KMS-11 (cell line): ENCODE measurements at regions not wholly inside any gene's neighbourhood (a gene's known extent, or its start where the extent isn't known, plus 50 kb on each side); places are given as distances from the start of the nearest gene placed in this dataset.
"Not testable (repeated sequence)": the region's sequence is repeated elsewhere in the genome, so short reads cannot be mapped to it uniquely, and the experiment has no call there.

ENCODE experiments used
- H2AFZ ChIP-seq: fragments of 200-600 bp; sonication (generic); 2 replicates; pipeline ENCODE4 v1.6.1; 2016; ENCODE audit warnings: antibody characterized with exemption, mixed run types, low read depth
- H3K27ac ChIP-seq: fragments of 200-600 bp; sonication (generic); 2 replicates; pipeline ENCODE4 v1.6.1; 2016; ENCODE audit warnings: mild to moderate bottlenecking, mixed run types
- H3K27me3 ChIP-seq: fragments of 200-600 bp; sonication (generic); 2 replicates; pipeline ENCODE4 v1.6.1; 2017; ENCODE audit warnings: mild to moderate bottlenecking, low read depth, mixed run types, moderate library complexity; ENCODE audit not compliant: insufficient read depth
- H3K36me3 ChIP-seq: fragments of 200-600 bp; sonication (generic); 2 replicates; pipeline ENCODE4 v1.6.1; 2017; ENCODE audit warnings: mild to moderate bottlenecking, mixed run types; ENCODE audit not compliant: insufficient read depth
- H3K4me1 ChIP-seq: fragments of 200-600 bp; sonication (generic); 2 replicates; pipeline ENCODE4 v1.6.1; 2016; ENCODE audit warnings: mild to moderate bottlenecking, low read depth, mixed run types; ENCODE audit not compliant: poor library complexity, severe bottlenecking
- H3K4me2 ChIP-seq: fragments of 200-600 bp; sonication (generic); 2 replicates; pipeline ENCODE4 v1.7.0; 2016; ENCODE audit warnings: mild to moderate bottlenecking, mixed run types
- H3K4me3 ChIP-seq: fragments of 200-600 bp; sonication (generic); IDR thresholded peaks from 2 replicates; pipeline ENCODE4 v1.6.1; 2017; ENCODE audit warnings: low read depth, low read length, mixed read lengths; ENCODE audit not compliant: insufficient read depth
- H3K79me2 ChIP-seq: fragments of 200-600 bp; sonication (generic); 2 replicates; pipeline ENCODE4 v1.6.1; 2016; ENCODE audit warnings: low read depth, mixed run types; ENCODE audit not compliant: insufficient read depth
- H3K9ac ChIP-seq: fragments of 200-600 bp; sonication (generic); 2 replicates; pipeline ENCODE4 v1.6.1; 2016; ENCODE audit warnings: mild to moderate bottlenecking, mixed run types
- H4K20me1 ChIP-seq: fragments of 200-600 bp; sonication (generic); 2 replicates; pipeline ENCODE4 v1.6.1; 2016; ENCODE audit warnings: mild to moderate bottlenecking, mixed run types; ENCODE audit not compliant: insufficient read depth
- TF ChIP-seq, protein P1 (sequence below): fragments of 200-600 bp; sonication (generic); conservative IDR thresholded peaks from 2 replicates; pipeline ENCODE4 v1.6.1; 2017; ENCODE audit warnings: low read depth, mild to moderate bottlenecking, antibody characterized with exemption, low read length, moderate library complexity, mixed read lengths

GRCh38 chr2:114123925-114124324 lies 234.0 kb downstream of the ACTR3 start:
- Histone ChIP-seq H3K27ac (no peak overlapping the region), H3K4me3 (no peak overlapping the region), H4K20me1 (no peaks in the 10 kb centered on the region), H2AFZ (no peak overlapping the region), H3K79me2 (no peaks in the 10 kb centered on the region), H3K4me2 (no peak overlapping the region), H3K27me3 (no peaks in the 10 kb centered on the region), H3K36me3 (no peaks in the 10 kb centered on the region), H3K4me1 (no peaks in the 10 kb centered on the region), H3K9ac (no peak overlapping the region)
- TF ChIP-seq, protein P1, sequence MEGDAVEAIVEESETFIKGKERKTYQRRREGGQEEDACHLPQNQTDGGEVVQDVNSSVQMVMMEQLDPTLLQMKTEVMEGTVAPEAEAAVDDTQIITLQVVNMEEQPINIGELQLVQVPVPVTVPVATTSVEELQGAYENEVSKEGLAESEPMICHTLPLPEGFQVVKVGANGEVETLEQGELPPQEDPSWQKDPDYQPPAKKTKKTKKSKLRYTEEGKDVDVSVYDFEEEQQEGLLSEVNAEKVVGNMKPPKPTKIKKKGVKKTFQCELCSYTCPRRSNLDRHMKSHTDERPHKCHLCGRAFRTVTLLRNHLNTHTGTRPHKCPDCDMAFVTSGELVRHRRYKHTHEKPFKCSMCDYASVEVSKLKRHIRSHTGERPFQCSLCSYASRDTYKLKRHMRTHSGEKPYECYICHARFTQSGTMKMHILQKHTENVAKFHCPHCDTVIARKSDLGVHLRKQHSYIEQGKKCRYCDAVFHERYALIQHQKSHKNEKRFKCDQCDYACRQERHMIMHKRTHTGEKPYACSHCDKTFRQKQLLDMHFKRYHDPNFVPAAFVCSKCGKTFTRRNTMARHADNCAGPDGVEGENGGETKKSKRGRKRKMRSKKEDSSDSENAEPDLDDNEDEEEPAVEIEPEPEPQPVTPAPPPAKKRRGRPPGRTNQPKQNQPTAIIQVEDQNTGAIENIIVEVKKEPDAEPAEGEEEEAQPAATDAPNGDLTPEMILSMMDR, result no peak

DNA sequence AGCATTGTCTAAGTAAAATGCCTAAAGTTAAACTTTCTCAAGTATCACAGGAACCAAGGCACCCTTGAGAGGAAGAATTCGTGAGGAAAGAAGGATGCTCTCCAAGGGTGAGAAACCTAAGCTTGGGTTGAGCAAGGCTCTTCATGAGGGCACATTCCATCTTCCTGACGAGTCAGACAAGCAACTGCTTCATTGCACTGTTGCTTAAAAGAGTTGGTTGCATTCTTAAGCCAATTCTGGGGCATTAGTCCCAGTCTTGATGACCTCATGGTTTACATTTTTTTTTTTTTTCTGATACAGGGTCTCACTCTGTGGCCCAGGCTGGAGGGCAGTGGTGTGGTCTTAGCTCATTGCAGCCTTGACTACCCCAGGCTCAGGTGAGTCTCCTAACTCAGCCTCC lies 237.5 kb downstream of the ACTR3 start:
- TF ChIP-seq, protein P1, result no peak
- Histone ChIP-seq H3K27ac (no peak overlapping the region), H3K4me3 (no peak overlapping the region), H3K79me2 (no peaks in the 10 kb centered on the region), H4K20me1 (no peaks in the 10 kb centered on the region), H2AFZ (no peak overlapping the region), H3K4me2 (no peak overlapping the region), H3K36me3 (no peaks in the 10 kb centered on the region), H3K27me3 (no peaks in the 10 kb centered on the region), H3K9ac (no peak overlapping the region), H3K4me1 (no peaks in the 10 kb centered on the region)

DNA sequence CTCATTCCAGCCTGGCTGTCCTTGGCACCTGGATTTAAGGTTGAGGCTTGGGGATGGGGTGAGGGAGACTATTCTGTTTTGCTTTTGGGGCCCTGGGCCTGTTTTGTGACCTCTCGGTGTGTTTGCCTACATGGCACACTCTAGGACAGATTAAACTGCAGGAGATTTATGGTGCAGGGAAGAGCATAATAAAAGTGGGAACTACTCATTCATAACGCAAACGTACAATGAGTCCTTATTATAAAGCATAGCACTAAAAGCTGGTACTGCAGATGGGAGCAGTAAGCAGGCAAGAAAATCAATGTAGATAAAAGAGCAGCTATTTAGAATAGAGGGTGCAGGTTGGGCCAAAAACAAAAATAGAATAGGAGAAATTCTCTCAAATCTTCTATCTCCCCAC lies 238.4 kb downstream of the ACTR3 start:
- no peaks in the 10 kb centered on the region for H3K36me3 ChIP-seq
- H3K4me1 ChIP-seq, result no peaks in the 10 kb centered on the region
- no peaks in the 10 kb centered on the region for H3K79me2 ChIP-seq
- H2AFZ ChIP-seq, result no peak overlapping the region
- H3K27me3 ChIP-seq, result no peaks in the 10 kb centered on the region
- no peaks in the 10 kb centered on the region for H4K20me1 ChIP-seq
- TF ChIP-seq, protein P1, result no peak
- H3K4me2 ChIP-seq, result no peak overlapping the region
- H3K4me3 ChIP-seq, result no peak overlapping the region
- H3K27ac ChIP-seq, result no peak overlapping the region
- no peak overlapping the region for H3K9ac ChIP-seq

DNA sequence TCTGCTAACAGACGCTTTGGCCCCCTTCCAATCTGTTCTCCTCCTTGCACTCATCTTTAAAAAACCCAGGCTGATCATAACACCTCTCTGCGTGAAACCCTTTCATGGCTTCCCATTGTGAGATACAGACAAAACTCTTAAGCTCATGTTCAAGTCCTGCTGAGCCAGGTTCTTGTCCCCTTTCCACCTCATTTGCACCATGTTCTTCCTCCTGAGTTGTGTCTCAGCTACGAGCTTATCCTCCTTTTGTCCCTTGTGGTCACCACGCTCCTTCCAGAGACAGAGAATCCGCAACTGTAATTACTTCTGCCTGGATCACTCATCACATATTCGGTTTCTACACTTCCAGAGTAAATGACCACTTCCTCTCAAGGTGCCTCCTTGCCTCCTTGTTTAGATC lies 238.8 kb downstream of the ACTR3 start:
- H3K36me3 ChIP-seq, result no peaks in the 10 kb centered on the region
- no peak overlapping the region for H2AFZ ChIP-seq
- no peaks in the 10 kb centered on the region for H4K20me1 ChIP-seq
- no peaks in the 10 kb centered on the region for H3K79me2 ChIP-seq
- no peak overlapping the region for H3K27ac ChIP-seq
- TF ChIP-seq, protein P1, result no peak
- no peaks in the 10 kb centered on the region for H3K4me1 ChIP-seq
- no peak overlapping the region for H3K9ac ChIP-seq
- H3K27me3 ChIP-seq, result no peaks in the 10 kb centered on the region
- H3K4me2 ChIP-seq, result no peak overlapping the region
- no peak overlapping the region for H3K4me3 ChIP-seq

DNA sequence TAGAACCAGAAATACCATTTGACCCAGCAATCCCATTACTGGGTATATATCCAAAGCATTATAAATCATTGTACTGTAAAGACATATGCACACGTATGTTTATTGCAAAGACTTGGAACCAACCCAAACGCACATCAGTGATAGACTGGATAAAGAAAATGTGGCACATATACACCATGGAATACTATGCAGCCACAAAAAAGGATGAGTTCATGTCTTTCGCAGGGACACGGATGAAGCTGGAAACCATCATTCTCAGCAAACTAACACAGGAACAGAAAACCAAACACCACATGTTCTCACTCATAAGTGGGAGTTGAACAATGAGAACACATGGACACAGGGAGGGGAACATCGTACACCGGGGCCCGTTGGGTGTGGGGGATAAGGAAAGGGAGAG lies 242.2 kb downstream of the ACTR3 start:
- H4K20me1 ChIP-seq, H3K9ac ChIP-seq, H3K79me2 ChIP-seq, H3K4me1 ChIP-seq, H3K27ac ChIP-seq, H2AFZ ChIP-seq, H3K36me3 ChIP-seq, H3K27me3 ChIP-seq, H3K4me3 ChIP-seq, H3K4me2 ChIP-seq: not testable (repeated sequence)
